NT2/D1 (cell line): ENCODE measurements at regions not wholly inside any gene's neighbourhood (a gene's known extent, or its start where the extent isn't known, plus 50 kb on each side); places are given as distances from the start of the nearest gene placed in this dataset.

Experiments
- DNase-seq: peaks from one replicate; pipeline ENCODE4 v3.0.0-alpha.2; 2011; ENCODE audit warnings: low read depth, low spot score
- H3K27me3 ChIP-seq: 2 replicates; pipeline ENCODE4 v1.6.0; 2011; ENCODE audit warnings: mild to moderate bottlenecking; ENCODE audit not compliant: insufficient read length, insufficient read depth
- H3K36me3 ChIP-seq: 2 replicates; pipeline ENCODE4 v1.6.1; 2011; ENCODE audit warnings: mild to moderate bottlenecking, low read length, mixed read lengths; ENCODE audit not compliant: insufficient read depth, insufficient read length
- H3K4me1 ChIP-seq: 2 replicates; pipeline ENCODE4 v1.5.1; 2011; ENCODE audit not compliant: insufficient read depth, insufficient read length
- H3K4me3 ChIP-seq: 2 replicates; pipeline ENCODE4 v1.5.1; 2011; ENCODE audit warnings: low read depth; ENCODE audit not compliant: insufficient read length
- H3K9ac ChIP-seq: 2 replicates; pipeline ENCODE4 v1.6.0; 2011; ENCODE audit warnings: low read depth; ENCODE audit not compliant: insufficient read length
- H3K9me3 ChIP-seq: 2 replicates; pipeline ENCODE4 v1.5.1; 2011; ENCODE audit warnings: mild to moderate bottlenecking, low read length; ENCODE audit not compliant: insufficient read depth
- SUZ12 ChIP-seq: IDR thresholded peaks from 2 replicates; pipeline ENCODE4 v1.6.1; 2011; ENCODE audit not compliant: insufficient read length, insufficient read depth; ENCODE audit errors: extremely low read depth
- YY1 ChIP-seq: IDR thresholded peaks from 2 replicates; pipeline ENCODE4 v1.6.1; 2011; ENCODE audit not compliant: insufficient read length, insufficient read depth
- ZNF274 ChIP-seq: IDR thresholded peaks from 2 replicates; pipeline ENCODE4 v1.6.1; 2011; ENCODE audit warnings: mild to moderate bottlenecking, low read depth, low read length

DNA sequence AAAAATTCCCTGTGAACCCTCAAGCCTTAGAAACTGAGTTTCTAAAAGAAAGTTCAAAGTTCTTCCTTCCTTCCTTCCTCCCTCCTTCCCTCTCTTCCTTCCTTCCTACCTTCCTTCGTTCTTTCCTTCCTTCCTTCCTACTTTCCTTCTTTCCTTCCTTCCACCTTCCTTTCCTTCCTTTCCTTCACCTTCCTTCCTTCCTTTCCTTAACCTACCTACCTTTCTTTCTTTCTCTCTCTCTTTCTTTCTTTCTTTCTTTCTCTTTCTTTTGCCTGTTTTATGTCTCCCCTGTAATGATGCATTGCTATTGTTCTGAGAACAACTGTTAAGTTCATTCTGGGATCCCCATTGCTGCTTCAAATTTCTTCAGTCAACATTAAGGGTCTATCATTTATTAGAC, 551.1 kb downstream of the TFEC start:
- H3K36me3 ChIP-seq: no peaks in the 10 kb centered on the region
- no peak overlapping the region for H3K4me3 ChIP-seq
- no peaks in the 10 kb centered on the region for H3K4me1 ChIP-seq
- peaks cover 3% of the 10 kb centered on the region for H3K27me3 ChIP-seq
- no peaks in the 10 kb centered on the region for H3K9me3 ChIP-seq
- no peak for TF ChIP-seq ZNF274
- no peak for TF ChIP-seq YY1
- no peak for TF ChIP-seq SUZ12
- H3K9ac ChIP-seq: no peak overlapping the region
- no peak for DNase-seq

DNA sequence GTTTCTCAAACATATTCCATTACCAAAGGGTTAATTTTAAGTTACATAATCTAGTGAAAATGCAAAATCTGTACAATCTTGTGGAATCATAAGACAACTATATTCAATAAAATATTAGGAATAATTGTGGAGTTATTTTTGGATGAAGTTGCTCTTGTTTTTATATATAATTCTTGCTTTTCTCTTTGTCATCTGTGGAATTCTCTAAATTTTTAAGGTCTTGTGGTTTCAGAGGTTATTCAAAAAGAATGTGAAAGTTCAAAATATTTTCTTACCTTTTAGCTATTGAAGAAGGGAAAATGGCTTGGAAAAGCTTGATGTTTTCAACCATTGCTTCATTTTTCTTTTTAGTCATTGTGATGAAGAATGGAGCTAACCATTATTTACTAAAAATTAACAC, 552.1 kb downstream of the TFEC start:
- no peaks in the 10 kb centered on the region for H3K4me1 ChIP-seq
- peaks cover 3% of the 10 kb centered on the region for H3K27me3 ChIP-seq
- H3K9me3 ChIP-seq: no peaks in the 10 kb centered on the region
- no peak overlapping the region for H3K9ac ChIP-seq
- H3K4me3 ChIP-seq: no peak overlapping the region
- no peak for DNase-seq
- no peak for TF ChIP-seq YY1
- TF ChIP-seq ZNF274: no peak
- no peak for TF ChIP-seq SUZ12
- no peaks in the 10 kb centered on the region for H3K36me3 ChIP-seq

DNA sequence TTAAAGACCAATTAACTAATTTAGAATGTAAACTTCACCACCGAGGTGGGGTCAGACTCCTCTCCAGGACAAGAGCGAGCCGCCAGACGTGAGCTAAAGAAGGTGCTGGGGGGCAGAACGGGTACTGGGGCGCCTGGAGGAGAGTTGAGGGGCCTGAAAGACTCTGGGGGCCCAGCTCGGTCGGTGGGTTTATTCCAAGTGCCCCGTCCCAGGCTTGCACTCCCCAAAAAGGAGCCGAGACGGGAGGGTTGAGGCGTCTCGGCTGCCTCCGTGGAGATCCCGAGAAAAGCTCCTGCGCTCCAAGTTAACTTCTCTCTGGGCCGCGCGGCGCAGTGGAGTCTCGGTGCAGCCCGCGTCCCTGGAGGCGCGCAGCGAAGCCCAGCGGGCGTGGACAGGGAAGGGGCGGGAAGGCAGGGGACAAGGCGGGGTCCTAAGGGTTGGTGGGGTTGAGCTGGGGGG, 553.3 kb downstream of the TFEC start:
- H3K4me3 ChIP-seq: peak overlapping the region; percentile 53
- H3K36me3 ChIP-seq: no peaks in the 10 kb centered on the region
- peaks cover 3% of the 10 kb centered on the region for H3K27me3 ChIP-seq
- DNase-seq: peak; percentile 13
- H3K9me3 ChIP-seq: no peaks in the 10 kb centered on the region
- H3K4me1 ChIP-seq: no peaks in the 10 kb centered on the region
- H3K9ac ChIP-seq: peak overlapping the region; percentile 36
- no peak for TF ChIP-seq ZNF274
- no peak for TF ChIP-seq YY1

DNA sequence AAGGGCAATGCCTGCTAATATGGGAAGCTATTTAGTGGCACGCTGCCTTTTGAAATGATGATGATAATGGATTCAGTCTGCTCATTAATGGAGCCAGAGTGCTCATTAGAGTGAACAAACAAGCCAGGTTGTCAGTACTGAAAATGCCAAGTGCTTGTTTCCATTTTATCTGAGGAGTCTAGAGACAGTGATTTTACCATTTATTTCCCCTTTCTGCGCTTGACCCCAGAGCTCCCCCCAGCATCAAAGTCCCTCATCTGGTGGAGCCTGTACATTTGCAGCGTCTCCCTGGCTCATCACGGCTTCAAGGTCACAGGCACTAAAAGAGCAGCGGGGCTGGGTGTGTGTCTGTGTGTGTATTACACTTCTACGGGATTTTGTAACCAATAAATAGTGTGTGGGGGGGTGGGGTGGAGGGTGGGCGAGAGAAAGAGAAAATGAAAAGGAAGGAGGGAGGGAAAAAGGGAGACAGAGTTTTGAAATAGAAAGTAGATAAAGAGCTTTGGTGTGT, 553.8 kb downstream of the TFEC start:
- Histone ChIP-seq H3K4me3 (peak overlapping the region; percentile 53), H3K9ac (peak overlapping the region; percentile 36), H3K36me3 (no peaks in the 10 kb centered on the region), H3K27me3 (peaks cover 3% of the 10 kb centered on the region), H3K9me3 (no peaks in the 10 kb centered on the region), H3K4me1 (no peaks in the 10 kb centered on the region)
- no peak for DNase-seq
- no peak for TF ChIP-seq SUZ12
- no peak for TF ChIP-seq YY1
- no peak for TF ChIP-seq ZNF274

DNA sequence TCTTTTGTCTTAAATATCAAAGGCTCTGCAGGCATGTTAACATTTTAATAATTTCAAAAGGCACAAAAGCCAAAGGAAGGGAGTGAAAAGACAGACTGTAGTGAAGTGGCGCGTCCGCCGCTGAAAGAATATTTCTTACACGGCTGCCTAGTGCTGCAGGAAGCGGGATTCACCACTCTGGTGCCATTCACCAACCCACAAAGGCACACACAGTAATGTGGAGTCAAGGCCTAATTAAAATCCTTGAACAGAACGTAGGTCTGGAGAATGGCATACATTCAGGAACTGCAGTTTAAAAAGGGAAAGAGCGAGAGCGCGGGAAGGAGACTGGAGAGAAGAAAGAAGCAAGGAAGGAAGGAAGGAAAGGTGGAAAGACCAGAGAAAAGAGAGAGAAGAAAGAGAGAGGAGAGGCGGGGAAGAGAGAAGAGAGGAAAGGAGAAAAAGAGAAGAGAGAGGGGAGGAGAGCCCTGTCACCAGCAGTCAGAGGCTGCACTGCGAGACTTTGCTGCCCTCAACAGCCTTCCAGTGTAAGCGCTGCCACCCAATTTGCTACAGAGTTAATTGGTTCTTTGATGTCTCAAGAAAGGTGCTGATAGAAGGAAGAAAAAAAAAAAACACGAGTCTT, 554.0 kb downstream of the MDFIC start:
- no peak overlapping the region for H3K4me3 ChIP-seq
- H3K4me1 ChIP-seq: no peaks in the 10 kb centered on the region
- DNase-seq: peak; percentile 18
- H3K9ac ChIP-seq: no peak overlapping the region
- H3K9me3 ChIP-seq: no peaks in the 10 kb centered on the region
- H3K36me3 ChIP-seq: no peaks in the 10 kb centered on the region
- TF ChIP-seq SUZ12: no peak
- TF ChIP-seq ZNF274: no peak
- TF ChIP-seq YY1: no peak
- H3K27me3 ChIP-seq: peaks cover 3% of the 10 kb centered on the region

DNA sequence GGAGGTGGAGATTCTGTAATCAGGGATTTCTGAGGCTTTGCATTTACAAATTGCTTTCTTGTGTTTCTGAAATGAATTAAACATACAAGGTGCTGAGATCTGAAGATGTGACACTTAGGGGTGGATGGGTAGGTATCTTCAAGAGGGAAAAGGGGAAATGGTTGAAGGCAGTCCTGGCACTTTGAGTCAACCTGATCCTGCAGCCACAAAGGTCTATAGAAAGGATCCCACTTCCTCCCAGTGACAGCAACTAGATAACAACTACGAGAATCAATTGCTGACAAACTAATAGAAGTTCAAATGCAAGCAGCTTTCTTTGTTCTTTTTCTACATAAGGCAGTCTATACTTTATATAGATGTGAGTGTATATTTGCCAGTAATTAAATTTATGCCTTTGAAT, 553.3 kb downstream of the MDFIC start:
- no peak for DNase-seq
- no peaks in the 10 kb centered on the region for H3K9me3 ChIP-seq
- no peaks in the 10 kb centered on the region for H3K4me1 ChIP-seq
- no peak overlapping the region for H3K9ac ChIP-seq
- TF ChIP-seq YY1 (no peak), ZNF274 (no peak), SUZ12 (no peak)
- no peaks in the 10 kb centered on the region for H3K36me3 ChIP-seq
- H3K4me3 ChIP-seq: no peak overlapping the region
- peaks cover 3% of the 10 kb centered on the region for H3K27me3 ChIP-seq

DNA sequence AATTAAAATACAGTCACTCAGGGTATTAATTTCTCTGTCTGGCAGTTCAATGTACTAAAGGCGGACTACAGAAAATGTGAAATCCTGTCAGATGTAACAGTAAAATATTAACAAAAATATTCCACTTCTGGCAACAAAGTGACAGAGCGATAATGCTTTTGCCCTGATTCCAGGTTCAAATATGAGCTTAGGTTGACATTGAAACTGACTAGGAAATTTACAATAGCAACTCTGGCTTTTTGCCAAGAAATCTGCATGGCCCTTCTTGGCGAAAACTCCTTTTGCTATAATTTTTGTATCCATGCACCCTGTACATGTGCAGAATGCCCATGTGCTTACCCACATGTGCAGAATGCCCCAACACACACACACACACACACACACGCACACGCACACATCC, 552.2 kb downstream of the MDFIC start:
- TF ChIP-seq ZNF274 (no peak), SUZ12 (no peak), YY1 (no peak)
- H3K9ac ChIP-seq: no peak overlapping the region
- no peaks in the 10 kb centered on the region for H3K4me1 ChIP-seq
- H3K9me3 ChIP-seq: no peaks in the 10 kb centered on the region
- DNase-seq: no peak
- H3K4me3 ChIP-seq: no peak overlapping the region
- H3K36me3 ChIP-seq: no peaks in the 10 kb centered on the region
- H3K27me3 ChIP-seq: peaks cover 3% of the 10 kb centered on the region

DNA sequence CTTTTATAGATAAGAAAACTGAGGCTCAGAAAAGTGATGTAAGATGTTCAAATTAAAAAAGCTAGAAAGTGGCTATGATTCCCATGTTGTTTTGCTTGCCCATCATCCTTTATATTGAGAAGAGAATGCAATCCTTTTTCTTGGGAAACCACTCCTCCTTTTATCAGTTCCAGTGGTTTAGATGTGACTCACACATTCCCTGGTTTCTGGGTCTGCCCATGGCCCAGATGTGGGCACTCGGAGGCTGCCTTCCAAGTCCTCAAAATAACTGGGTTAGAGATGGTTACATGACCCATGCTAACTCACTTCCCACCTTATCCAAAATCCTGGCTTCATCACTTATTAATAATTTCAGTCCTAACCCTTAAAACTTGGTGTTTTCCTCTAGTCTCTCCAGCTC, 550.0 kb downstream of the MDFIC start:
- Histone ChIP-seq H3K9ac (no peak overlapping the region), H3K27me3 (peaks cover 3% of the 10 kb centered on the region), H3K36me3 (no peaks in the 10 kb centered on the region), H3K4me1 (no peaks in the 10 kb centered on the region), H3K4me3 (no peak overlapping the region), H3K9me3 (no peaks in the 10 kb centered on the region)
- TF ChIP-seq YY1 (no peak), ZNF274 (no peak), SUZ12 (no peak)
- no peak for DNase-seq
